HEK293 (cell line): ENCODE measurements at regions not wholly inside any gene's neighbourhood (a gene's known extent, or its start where the extent isn't known, plus 50 kb on each side); places are given as distances from the start of the nearest gene placed in this dataset.

Source experiments
- BCL11B ChIP-seq: fragments of 450-650 bp; formaldehyde crosslinking; IDR thresholded peaks from 2 replicates; pipeline ENCODE4 v1.5.1; 2016; ENCODE audit warnings: low read depth, missing biosample characterization, missing genetic modification characterization
- HOXA7 ChIP-seq: sonication (generic); formaldehyde crosslinking; IDR thresholded peaks from 2 replicates; pipeline ENCODE4 v1.8.1; 2022; ENCODE audit warnings: missing genetic modification reagents, borderline replicate concordance
- KLF10 ChIP-seq: fragments of 450-650 bp; IDR thresholded peaks from 2 replicates; pipeline ENCODE4 v1.5.1; 2018; ENCODE audit warnings: missing biosample characterization, mild to moderate bottlenecking, missing genetic modification characterization
- KLF16 ChIP-seq: fragments of 450-650 bp; formaldehyde crosslinking; IDR thresholded peaks from 2 replicates; pipeline ENCODE4 v1.5.1; 2017; ENCODE audit warnings: missing biosample characterization, missing genetic modification characterization
- ZBTB48 ChIP-seq: fragments of 450-650 bp; formaldehyde crosslinking; IDR thresholded peaks from 2 replicates; pipeline ENCODE4 v1.5.1; 2016; ENCODE audit warnings: missing biosample characterization, missing genetic modification characterization
- ZNF292 ChIP-seq: fragments of 450-650 bp; formaldehyde crosslinking; IDR thresholded peaks from 2 replicates; pipeline ENCODE4 v1.5.1; 2016; ENCODE audit warnings: low read depth, missing biosample characterization, missing genetic modification characterization, borderline replicate concordance
- ZNF324 ChIP-seq: fragments of 450-650 bp; formaldehyde crosslinking; IDR thresholded peaks from 2 replicates; pipeline ENCODE4 v1.5.1; 2016; ENCODE audit warnings: missing biosample characterization, missing genetic modification characterization
- ZNF785 ChIP-seq: fragments of 450-650 bp; formaldehyde crosslinking; IDR thresholded peaks from 2 replicates; pipeline ENCODE4 v1.5.1; 2016; ENCODE audit warnings: missing biosample characterization, missing genetic modification characterization
- TF ChIP-seq, protein P1 (sequence below): fragments of 450-650 bp; formaldehyde crosslinking; IDR thresholded peaks from 2 replicates; pipeline ENCODE4 v1.5.1; 2016; ENCODE audit warnings: missing biosample characterization, missing genetic modification characterization
- TF ChIP-seq, protein P2 (sequence below): fragments of 450-650 bp; formaldehyde crosslinking; IDR thresholded peaks from 2 replicates; pipeline ENCODE4 v1.5.1; 2016; ENCODE audit warnings: missing biosample characterization, missing genetic modification characterization, borderline replicate concordance
- TF ChIP-seq, protein P3 (sequence below): fragments of 450-650 bp; formaldehyde crosslinking; IDR thresholded peaks from 2 replicates; pipeline ENCODE4 v1.5.1; 2016; ENCODE audit warnings: missing biosample characterization, missing genetic modification characterization
- TF ChIP-seq, protein P4 (sequence below): fragments of 450-650 bp; formaldehyde crosslinking; IDR thresholded peaks from 2 replicates; pipeline ENCODE4 v1.5.1; 2016; ENCODE audit warnings: missing biosample characterization, missing genetic modification characterization
- TF ChIP-seq, protein P5 (sequence below): fragments of 450-650 bp; formaldehyde crosslinking; IDR thresholded peaks from 2 replicates; pipeline ENCODE4 v1.5.1; 2017; ENCODE audit warnings: missing biosample characterization, missing genetic modification characterization

DNA sequence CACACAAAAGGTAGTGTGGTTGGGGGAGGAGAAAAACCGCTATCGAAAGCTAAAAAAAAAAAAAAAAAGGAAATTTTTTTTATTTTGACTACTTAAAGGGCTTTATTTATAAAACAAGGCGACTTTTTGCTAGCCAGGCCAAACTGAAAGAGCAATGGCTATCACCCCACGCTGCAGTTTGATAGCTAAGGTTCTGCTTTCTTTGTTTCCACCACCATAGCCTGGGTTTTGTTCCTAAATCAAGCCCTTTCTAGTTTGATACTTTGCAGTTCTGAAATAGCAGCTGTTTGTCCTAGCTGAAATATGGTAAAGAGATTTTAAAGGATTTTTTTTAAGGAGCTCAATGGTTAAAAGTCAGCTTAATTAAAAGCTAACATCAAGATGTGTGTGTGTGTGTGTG lies 67.4 kb upstream of the ABCA12 start:
- TF ChIP-seq, protein P1, sequence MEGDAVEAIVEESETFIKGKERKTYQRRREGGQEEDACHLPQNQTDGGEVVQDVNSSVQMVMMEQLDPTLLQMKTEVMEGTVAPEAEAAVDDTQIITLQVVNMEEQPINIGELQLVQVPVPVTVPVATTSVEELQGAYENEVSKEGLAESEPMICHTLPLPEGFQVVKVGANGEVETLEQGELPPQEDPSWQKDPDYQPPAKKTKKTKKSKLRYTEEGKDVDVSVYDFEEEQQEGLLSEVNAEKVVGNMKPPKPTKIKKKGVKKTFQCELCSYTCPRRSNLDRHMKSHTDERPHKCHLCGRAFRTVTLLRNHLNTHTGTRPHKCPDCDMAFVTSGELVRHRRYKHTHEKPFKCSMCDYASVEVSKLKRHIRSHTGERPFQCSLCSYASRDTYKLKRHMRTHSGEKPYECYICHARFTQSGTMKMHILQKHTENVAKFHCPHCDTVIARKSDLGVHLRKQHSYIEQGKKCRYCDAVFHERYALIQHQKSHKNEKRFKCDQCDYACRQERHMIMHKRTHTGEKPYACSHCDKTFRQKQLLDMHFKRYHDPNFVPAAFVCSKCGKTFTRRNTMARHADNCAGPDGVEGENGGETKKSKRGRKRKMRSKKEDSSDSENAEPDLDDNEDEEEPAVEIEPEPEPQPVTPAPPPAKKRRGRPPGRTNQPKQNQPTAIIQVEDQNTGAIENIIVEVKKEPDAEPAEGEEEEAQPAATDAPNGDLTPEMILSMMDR: no peak
- TF ChIP-seq, protein P2, sequence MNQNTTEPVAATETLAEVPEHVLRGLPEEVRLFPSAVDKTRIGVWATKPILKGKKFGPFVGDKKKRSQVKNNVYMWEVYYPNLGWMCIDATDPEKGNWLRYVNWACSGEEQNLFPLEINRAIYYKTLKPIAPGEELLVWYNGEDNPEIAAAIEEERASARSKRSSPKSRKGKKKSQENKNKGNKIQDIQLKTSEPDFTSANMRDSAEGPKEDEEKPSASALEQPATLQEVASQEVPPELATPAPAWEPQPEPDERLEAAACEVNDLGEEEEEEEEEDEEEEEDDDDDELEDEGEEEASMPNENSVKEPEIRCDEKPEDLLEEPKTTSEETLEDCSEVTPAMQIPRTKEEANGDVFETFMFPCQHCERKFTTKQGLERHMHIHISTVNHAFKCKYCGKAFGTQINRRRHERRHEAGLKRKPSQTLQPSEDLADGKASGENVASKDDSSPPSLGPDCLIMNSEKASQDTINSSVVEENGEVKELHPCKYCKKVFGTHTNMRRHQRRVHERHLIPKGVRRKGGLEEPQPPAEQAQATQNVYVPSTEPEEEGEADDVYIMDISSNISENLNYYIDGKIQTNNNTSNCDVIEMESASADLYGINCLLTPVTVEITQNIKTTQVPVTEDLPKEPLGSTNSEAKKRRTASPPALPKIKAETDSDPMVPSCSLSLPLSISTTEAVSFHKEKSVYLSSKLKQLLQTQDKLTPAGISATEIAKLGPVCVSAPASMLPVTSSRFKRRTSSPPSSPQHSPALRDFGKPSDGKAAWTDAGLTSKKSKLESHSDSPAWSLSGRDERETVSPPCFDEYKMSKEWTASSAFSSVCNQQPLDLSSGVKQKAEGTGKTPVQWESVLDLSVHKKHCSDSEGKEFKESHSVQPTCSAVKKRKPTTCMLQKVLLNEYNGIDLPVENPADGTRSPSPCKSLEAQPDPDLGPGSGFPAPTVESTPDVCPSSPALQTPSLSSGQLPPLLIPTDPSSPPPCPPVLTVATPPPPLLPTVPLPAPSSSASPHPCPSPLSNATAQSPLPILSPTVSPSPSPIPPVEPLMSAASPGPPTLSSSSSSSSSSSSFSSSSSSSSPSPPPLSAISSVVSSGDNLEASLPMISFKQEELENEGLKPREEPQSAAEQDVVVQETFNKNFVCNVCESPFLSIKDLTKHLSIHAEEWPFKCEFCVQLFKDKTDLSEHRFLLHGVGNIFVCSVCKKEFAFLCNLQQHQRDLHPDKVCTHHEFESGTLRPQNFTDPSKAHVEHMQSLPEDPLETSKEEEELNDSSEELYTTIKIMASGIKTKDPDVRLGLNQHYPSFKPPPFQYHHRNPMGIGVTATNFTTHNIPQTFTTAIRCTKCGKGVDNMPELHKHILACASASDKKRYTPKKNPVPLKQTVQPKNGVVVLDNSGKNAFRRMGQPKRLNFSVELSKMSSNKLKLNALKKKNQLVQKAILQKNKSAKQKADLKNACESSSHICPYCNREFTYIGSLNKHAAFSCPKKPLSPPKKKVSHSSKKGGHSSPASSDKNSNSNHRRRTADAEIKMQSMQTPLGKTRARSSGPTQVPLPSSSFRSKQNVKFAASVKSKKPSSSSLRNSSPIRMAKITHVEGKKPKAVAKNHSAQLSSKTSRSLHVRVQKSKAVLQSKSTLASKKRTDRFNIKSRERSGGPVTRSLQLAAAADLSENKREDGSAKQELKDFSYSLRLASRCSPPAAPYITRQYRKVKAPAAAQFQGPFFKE (tag by site-specific recombination): no peak
- TF ChIP-seq, protein P3, sequence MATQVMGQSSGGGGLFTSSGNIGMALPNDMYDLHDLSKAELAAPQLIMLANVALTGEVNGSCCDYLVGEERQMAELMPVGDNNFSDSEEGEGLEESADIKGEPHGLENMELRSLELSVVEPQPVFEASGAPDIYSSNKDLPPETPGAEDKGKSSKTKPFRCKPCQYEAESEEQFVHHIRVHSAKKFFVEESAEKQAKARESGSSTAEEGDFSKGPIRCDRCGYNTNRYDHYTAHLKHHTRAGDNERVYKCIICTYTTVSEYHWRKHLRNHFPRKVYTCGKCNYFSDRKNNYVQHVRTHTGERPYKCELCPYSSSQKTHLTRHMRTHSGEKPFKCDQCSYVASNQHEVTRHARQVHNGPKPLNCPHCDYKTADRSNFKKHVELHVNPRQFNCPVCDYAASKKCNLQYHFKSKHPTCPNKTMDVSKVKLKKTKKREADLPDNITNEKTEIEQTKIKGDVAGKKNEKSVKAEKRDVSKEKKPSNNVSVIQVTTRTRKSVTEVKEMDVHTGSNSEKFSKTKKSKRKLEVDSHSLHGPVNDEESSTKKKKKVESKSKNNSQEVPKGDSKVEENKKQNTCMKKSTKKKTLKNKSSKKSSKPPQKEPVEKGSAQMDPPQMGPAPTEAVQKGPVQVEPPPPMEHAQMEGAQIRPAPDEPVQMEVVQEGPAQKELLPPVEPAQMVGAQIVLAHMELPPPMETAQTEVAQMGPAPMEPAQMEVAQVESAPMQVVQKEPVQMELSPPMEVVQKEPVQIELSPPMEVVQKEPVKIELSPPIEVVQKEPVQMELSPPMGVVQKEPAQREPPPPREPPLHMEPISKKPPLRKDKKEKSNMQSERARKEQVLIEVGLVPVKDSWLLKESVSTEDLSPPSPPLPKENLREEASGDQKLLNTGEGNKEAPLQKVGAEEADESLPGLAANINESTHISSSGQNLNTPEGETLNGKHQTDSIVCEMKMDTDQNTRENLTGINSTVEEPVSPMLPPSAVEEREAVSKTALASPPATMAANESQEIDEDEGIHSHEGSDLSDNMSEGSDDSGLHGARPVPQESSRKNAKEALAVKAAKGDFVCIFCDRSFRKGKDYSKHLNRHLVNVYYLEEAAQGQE: no peak
- TF ChIP-seq BCL11B (no peak), KLF16 (tag by site-specific recombination) (no peak), HOXA7 (CRISPR knock-in tag) (no peak), ZNF785 (tag by site-specific recombination) (no peak), ZNF292 (tag by site-specific recombination) (no peak), ZNF324 (tag by site-specific recombination) (no peak), ZBTB48 (tag by site-specific recombination) (no peak), KLF10 (tag by site-specific recombination) (no peak)
- TF ChIP-seq, protein P4, sequence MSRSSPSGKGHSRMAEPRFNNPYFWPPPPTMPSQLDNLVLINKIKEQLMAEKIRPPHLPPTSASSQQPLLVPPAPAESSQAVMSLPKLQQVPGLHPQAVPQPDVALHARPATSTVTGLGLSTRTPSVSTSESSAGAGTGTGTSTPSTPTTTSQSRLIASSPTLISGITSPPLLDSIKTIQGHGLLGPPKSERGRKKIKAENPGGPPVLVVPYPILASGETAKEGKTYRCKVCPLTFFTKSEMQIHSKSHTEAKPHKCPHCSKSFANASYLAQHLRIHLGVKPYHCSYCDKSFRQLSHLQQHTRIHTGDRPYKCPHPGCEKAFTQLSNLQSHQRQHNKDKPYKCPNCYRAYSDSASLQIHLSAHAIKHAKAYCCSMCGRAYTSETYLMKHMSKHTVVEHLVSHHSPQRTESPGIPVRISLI (tag by site-specific recombination): no peak
- TF ChIP-seq, protein P5, sequence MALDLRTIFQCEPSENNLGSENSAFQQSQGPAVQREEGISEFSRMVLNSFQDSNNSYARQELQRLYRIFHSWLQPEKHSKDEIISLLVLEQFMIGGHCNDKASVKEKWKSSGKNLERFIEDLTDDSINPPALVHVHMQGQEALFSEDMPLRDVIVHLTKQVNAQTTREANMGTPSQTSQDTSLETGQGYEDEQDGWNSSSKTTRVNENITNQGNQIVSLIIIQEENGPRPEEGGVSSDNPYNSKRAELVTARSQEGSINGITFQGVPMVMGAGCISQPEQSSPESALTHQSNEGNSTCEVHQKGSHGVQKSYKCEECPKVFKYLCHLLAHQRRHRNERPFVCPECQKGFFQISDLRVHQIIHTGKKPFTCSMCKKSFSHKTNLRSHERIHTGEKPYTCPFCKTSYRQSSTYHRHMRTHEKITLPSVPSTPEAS (tag by site-specific recombination): no peak
